AG09309 (cell line): ENCODE measurements at regions not wholly inside any gene's neighbourhood (a gene's known extent, or its start where the extent isn't known, plus 50 kb on each side); places are given as distances from the start of the nearest gene placed in this dataset.

Experiments used
- DNase-seq: peaks from one replicate; pipeline ENCODE4 v3.0.0-alpha.2; 2010; ENCODE audit warnings: low read depth
- H3K4me3 ChIP-seq: 2 replicates; pipeline ENCODE4 v1.5.1; 2011; ENCODE audit warnings: mild to moderate bottlenecking, low read depth, low read length, moderate library complexity; ENCODE audit not compliant: control insufficient read depth
- TF ChIP-seq, protein P1 (sequence below): IDR thresholded peaks from 2 replicates; pipeline ENCODE4 v1.5.1; 2011; ENCODE audit warnings: mild to moderate bottlenecking, low read depth, low read length, inconsistent platforms; ENCODE audit not compliant: insufficient read depth, control insufficient read depth; ENCODE audit errors: missing control alignments

DNA sequence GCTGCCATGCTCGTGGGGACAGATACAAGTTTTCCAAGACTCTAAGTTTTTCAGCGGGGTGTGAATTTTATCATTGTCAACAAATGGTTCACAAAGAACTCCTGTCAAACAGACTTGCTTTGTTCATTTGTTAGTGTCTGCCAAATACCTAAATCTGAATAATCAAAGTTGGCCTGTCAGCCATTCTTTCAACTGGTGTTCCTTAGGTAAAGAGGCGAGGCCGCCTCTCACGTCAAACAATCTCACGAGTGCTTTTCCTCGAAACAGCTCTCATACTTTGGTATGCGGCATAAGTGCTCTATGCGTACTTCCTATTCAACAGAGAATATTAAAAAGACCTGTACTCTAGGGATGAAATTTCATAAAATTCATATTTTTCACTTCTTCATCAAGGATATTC is 51.4 kb upstream of the KANK4 start:
- TF ChIP-seq, protein P1, sequence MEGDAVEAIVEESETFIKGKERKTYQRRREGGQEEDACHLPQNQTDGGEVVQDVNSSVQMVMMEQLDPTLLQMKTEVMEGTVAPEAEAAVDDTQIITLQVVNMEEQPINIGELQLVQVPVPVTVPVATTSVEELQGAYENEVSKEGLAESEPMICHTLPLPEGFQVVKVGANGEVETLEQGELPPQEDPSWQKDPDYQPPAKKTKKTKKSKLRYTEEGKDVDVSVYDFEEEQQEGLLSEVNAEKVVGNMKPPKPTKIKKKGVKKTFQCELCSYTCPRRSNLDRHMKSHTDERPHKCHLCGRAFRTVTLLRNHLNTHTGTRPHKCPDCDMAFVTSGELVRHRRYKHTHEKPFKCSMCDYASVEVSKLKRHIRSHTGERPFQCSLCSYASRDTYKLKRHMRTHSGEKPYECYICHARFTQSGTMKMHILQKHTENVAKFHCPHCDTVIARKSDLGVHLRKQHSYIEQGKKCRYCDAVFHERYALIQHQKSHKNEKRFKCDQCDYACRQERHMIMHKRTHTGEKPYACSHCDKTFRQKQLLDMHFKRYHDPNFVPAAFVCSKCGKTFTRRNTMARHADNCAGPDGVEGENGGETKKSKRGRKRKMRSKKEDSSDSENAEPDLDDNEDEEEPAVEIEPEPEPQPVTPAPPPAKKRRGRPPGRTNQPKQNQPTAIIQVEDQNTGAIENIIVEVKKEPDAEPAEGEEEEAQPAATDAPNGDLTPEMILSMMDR: no peak
- H3K4me3 ChIP-seq: no peak overlapping the region
- DNase-seq: no peak

GRCh38 chr1:62371375-62371774 is 52.1 kb upstream of the KANK4 start:
- no peak for DNase-seq
- H3K4me3 ChIP-seq: no peak overlapping the region
- TF ChIP-seq, protein P1: no peak

- TF ChIP-seq, protein P1: no peak
- no peak overlapping the region for H3K4me3 ChIP-seq
- no peak for DNase-seq
These were observed 54.0 kb upstream of the KANK4 start for GRCh38 chr1:62373221-62373620.

DNA sequence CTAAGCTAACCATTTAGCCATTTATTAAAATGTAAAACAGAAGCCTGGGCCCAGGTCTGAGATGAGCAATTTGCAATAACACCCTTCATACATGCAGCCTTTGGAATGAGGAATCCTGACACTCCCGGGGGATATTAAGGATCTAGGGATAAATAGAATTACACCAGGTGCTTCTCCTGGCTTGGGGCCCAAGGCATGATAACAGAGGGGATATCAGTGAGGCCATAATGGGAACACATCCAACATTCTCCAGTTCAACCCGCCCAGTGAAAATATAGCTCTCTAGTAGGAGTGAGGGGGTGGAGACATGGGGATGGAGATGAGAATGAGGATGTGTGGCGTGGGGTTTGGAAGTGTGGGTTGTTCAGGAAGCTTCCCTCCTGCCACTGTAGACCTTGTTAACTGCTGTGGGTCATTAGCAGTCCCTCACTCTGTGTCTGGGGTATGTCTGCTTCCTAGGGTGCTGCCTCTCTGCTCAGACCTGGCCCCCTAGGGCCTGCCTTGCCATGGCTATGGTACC is 57.9 kb upstream of the KANK4 start:
- DNase-seq: no peak
- H3K4me3 ChIP-seq: no peak overlapping the region
- TF ChIP-seq, protein P1: no peak

- H3K4me3 ChIP-seq: no peak overlapping the region
- no peak for DNase-seq
- TF ChIP-seq, protein P1: no peak
These were observed 56.7 kb upstream of the USP1 start for GRCh38 chr1:62380181-62380580.

DNA sequence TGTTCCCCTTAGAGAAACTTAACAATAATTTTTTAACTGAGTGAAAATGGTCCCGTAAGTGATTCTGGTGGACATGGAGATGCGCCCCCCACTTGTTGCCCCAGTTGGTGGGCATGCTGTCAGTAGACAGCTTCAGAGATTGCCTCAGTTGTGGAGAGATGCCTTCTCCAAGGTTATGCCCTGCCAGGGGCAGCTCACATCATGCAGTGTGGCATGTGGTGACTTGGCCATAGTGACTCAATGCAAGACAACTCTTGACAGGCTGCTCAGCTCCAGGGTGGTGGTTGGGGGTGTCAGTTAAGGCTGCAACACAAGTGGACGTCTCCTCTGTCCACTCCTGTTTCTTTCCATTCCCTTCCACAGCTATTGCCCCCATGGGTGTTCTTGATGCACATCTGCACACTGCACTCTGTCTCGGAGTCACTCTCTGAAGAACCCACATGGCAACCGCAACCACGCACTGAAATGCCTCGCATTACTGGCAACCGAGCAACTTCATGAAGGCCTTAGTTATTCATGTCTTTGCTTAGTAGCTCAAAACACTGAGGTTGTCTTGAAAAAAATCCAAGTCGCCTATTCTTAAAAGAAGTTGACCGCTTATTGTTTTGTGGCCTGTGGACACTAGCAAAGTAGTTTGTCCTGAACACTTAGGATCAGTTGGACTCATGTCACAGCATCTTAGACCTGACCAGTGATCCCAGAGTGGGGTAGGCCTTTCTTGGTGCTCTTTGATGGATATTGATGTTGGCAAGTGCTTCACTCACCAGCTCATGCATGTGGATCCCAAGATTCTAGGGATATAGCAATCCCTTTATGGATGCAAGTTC is 54.8 kb upstream of the USP1 start:
- no peak for DNase-seq
- no peak overlapping the region for H3K4me3 ChIP-seq
- TF ChIP-seq, protein P1: no peak
